ENCODE measurements at regions not wholly inside any gene's neighbourhood (a gene's known extent, or its start where the extent isn't known, plus 50 kb on each side); places are given as distances from the start of the nearest gene placed in this dataset.

DNA sequence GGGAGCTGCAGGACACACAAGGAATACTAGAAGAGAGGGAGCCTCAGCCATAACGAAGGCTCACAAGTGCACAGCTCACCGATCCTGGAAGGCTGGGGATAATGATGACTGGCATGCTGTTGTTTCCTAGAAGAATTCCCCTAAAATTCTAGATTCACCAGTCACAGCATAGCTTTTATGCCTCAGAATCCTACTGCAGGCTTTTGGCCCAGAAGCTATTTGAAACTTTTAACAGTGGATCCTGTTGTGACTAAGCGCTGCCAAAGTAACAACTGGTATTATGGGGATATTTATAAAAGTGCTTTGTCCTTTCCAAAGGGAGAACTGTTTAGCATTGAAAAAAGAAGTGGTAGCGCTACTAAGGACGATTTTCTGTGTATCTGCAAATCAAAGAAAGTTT lies 214.1 kb upstream of the PELI2 start:
- H3K9me3 ChIP-seq = no peaks in the 10 kb centered on the region
- no peaks in the 10 kb centered on the region for H3K9me3 Mint-ChIP-seq (ENCODE audit: unreplicated experiment)
- H3K36me3 ChIP-seq (ENCODE audit: control insufficient read depth, insufficient read depth, low read length) = no peaks in the 10 kb centered on the region
- ChIA-PET POLR2A (no interaction called here), CTCF (no interaction called here)
- no peaks in the 10 kb centered on the region for H3K27me3 ChIP-seq (replicated peaks; ENCODE audit: control insufficient read depth, insufficient read depth, low read length)
- no peak overlapping the region for H3K4me3 Mint-ChIP-seq (ENCODE audit: unreplicated experiment)
- H3K4me1 Mint-ChIP-seq (ENCODE audit: low read depth, unreplicated experiment) = no peaks in the 10 kb centered on the region
- no peak for DNase-seq
- H3K4me3 ChIP-seq (ENCODE audit: low read depth, low read length) = no peak overlapping the region
- no TSS peak for BruUV-seq (replicated peaks)
- H3K27me3 Mint-ChIP-seq (ENCODE audit: insufficient read depth, unreplicated experiment) = no peaks in the 10 kb centered on the region
- intact Hi-C loops (cut with micrococcal nuclease; ENCODE audit: unreplicated experiment) = no loop called here
- H3K27ac Mint-ChIP-seq (ENCODE audit: unreplicated experiment) = no peak overlapping the region
- H3K4me1 ChIP-seq = no peaks in the 10 kb centered on the region
- no peaks in the 10 kb centered on the region for H3K36me3 Mint-ChIP-seq (ENCODE audit: insufficient read depth, unreplicated experiment)
- TF ChIP-seq, protein P1, sequence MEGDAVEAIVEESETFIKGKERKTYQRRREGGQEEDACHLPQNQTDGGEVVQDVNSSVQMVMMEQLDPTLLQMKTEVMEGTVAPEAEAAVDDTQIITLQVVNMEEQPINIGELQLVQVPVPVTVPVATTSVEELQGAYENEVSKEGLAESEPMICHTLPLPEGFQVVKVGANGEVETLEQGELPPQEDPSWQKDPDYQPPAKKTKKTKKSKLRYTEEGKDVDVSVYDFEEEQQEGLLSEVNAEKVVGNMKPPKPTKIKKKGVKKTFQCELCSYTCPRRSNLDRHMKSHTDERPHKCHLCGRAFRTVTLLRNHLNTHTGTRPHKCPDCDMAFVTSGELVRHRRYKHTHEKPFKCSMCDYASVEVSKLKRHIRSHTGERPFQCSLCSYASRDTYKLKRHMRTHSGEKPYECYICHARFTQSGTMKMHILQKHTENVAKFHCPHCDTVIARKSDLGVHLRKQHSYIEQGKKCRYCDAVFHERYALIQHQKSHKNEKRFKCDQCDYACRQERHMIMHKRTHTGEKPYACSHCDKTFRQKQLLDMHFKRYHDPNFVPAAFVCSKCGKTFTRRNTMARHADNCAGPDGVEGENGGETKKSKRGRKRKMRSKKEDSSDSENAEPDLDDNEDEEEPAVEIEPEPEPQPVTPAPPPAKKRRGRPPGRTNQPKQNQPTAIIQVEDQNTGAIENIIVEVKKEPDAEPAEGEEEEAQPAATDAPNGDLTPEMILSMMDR (IDR thresholded peaks at IDR 0.05; ENCODE audit: insufficient read depth in 1 of 2, low read depth in 1 of 2, low read length in 1 of 2, severe bottlenecking in 1 of 2, unreplicated experiment in 1 of 2) = no peak

DNA sequence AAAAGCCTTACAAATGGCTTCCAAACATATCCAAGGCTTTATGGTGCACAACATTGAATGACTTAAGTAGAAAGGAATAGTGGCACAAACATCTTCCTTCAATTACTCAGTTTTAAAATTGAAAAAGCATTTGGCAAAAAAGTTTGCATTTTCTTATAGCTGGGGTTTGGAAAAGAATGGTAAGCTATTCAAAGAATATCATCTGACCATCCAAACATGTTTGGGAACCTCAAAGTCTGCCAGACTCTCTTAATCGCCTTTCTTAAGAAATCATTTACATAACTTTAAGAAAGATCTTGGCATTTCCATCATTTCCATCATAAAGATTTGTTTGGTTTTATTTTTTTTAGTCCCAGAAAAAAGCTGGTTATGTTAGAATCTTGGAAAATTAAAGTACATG lies 210.1 kb upstream of the PELI2 start:
- Mint-ChIP-seq H3K27me3 (ENCODE audit: insufficient read depth, unreplicated experiment) (no peaks in the 10 kb centered on the region), H3K4me1 (ENCODE audit: low read depth, unreplicated experiment) (no peaks in the 10 kb centered on the region), H3K4me3 (ENCODE audit: unreplicated experiment) (no peak overlapping the region), H3K9me3 (ENCODE audit: unreplicated experiment) (no peaks in the 10 kb centered on the region), H3K27ac (ENCODE audit: unreplicated experiment) (no peak overlapping the region), H3K36me3 (ENCODE audit: insufficient read depth, unreplicated experiment) (no peaks in the 10 kb centered on the region)
- intact Hi-C loops (cut with micrococcal nuclease; ENCODE audit: unreplicated experiment) = no loop called here
- ChIA-PET POLR2A (no interaction called here), CTCF (no interaction called here)
- Histone ChIP-seq H3K4me3 (ENCODE audit: low read depth, low read length) (no peak overlapping the region), H3K4me1 (no peaks in the 10 kb centered on the region), H3K36me3 (ENCODE audit: control insufficient read depth, insufficient read depth, low read length) (no peaks in the 10 kb centered on the region), H3K9me3 (no peaks in the 10 kb centered on the region), H3K27me3 (replicated peaks; ENCODE audit: control insufficient read depth, insufficient read depth, low read length) (no peaks in the 10 kb centered on the region)
- TF ChIP-seq, protein P1 (IDR thresholded peaks at IDR 0.05; ENCODE audit: insufficient read depth in 1 of 2, low read depth in 1 of 2, low read length in 1 of 2, severe bottlenecking in 1 of 2, unreplicated experiment in 1 of 2) = no peak
- BruUV-seq (replicated peaks) = no TSS peak
- no peak for DNase-seq

DNA sequence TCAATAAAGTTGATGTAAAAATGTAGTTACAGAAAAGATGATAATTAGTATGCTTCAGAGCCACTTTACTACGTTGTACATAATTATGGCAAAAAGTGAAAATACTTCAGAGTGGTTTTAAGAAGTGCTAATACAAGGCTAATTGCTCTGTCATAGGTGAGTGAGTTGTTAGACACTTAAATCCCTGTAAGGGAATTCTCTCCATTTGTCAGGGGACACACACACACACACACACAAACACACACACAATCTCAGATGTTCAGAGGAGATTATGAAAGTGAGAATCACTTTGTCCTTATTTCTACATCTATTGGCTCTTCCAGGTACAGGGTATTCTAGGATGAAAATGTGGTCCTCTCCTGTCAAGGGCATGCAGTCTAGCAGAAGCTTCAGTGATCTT lies 208.3 kb upstream of the PELI2 start:
- Histone ChIP-seq H3K4me3 (ENCODE audit: low read depth, low read length) (no peak overlapping the region), H3K27me3 (replicated peaks; ENCODE audit: control insufficient read depth, insufficient read depth, low read length) (no peaks in the 10 kb centered on the region), H3K36me3 (ENCODE audit: control insufficient read depth, insufficient read depth, low read length) (no peaks in the 10 kb centered on the region), H3K9me3 (no peaks in the 10 kb centered on the region), H3K4me1 (no peaks in the 10 kb centered on the region)
- Mint-ChIP-seq H3K4me3 (ENCODE audit: unreplicated experiment) (no peak overlapping the region), H3K36me3 (ENCODE audit: insufficient read depth, unreplicated experiment) (no peaks in the 10 kb centered on the region), H3K9me3 (ENCODE audit: unreplicated experiment) (no peaks in the 10 kb centered on the region), H3K27ac (ENCODE audit: unreplicated experiment) (no peak overlapping the region), H3K4me1 (ENCODE audit: low read depth, unreplicated experiment) (no peaks in the 10 kb centered on the region), H3K27me3 (ENCODE audit: insufficient read depth, unreplicated experiment) (no peaks in the 10 kb centered on the region)
- intact Hi-C loops (cut with micrococcal nuclease; ENCODE audit: unreplicated experiment) = no loop called here
- TF ChIP-seq, protein P1 (IDR thresholded peaks at IDR 0.05; ENCODE audit: insufficient read depth in 1 of 2, low read depth in 1 of 2, low read length in 1 of 2, severe bottlenecking in 1 of 2, unreplicated experiment in 1 of 2) = no peak
- DNase-seq = no peak
- BruUV-seq (replicated peaks) = no TSS peak
- CTCF ChIA-PET = no interaction called here
- POLR2A ChIA-PET = no interaction called here
